Upper lobe of left lung (tissue), 4 donors: ENCODE measurements at regions not wholly inside any gene's neighbourhood (a gene's known extent, or its start where the extent isn't known, plus 50 kb on each side); places are given as distances from the start of the nearest gene placed in this dataset.

Source experiments
- POLR2A ChIP-seq, 4 donors: fragments of 450-650 bp; IDR thresholded peaks; one replicate each; pipeline ENCODE4 v1.5.1; 2016 to 2017; ENCODE audit warnings: antibody characterized with exemption in 4 of 4, mild to moderate bottlenecking in 2 of 4
- TF ChIP-seq, protein P1 (sequence below), 6 experiments: fragments of 450-650 bp in 4 of 6; fragments of 200-600 bp in 2 of 6; sonication (generic) in 2 of 6; IDR thresholded peaks; one replicate each; pipeline ENCODE4 v1.5.1; 2016 to 2019; ENCODE audit warnings: antibody characterized with exemption in 6 of 6

DNA sequence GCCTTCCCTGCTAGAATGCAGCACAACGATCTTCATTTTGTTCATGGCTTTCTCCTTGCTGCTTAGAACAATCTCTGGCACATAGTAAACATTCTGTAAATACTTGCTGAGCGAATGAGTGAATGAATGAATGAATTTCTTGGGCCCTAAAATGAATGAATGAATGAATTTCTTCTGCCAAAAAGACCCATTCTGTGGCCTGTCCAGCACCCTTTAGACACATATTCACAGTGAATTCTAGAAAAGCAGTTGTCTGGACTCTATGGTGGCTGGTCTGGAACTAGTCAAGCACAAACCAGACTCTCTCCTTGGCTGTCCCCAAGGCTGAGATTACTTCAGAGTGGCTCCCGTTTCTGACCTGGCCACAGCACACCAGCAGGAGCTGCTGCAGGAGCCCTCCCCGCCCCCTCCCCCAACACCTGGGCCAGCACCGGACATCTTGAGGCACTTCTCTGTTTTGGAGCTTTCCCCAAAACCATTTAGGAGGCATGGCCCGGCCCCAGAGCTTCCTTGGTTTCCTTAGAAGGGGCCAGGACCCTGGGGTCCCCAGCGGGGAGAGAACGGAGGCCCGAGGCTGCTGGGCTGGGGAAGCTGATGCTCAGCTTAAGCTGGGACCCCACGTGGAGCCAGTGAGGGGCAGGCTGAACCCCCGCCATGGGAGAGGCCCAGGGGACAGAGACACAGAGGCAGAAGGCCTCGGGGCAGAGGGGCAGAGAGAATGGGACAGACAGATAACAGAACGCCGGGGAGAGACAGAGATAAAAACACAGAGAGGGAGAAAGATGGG, 159.0 kb downstream of the ZFP36L2 start:
- no peak for TF ChIP-seq POLR2A (IDR thresholded peaks at IDR 0.05)
- TF ChIP-seq, protein P1, sequence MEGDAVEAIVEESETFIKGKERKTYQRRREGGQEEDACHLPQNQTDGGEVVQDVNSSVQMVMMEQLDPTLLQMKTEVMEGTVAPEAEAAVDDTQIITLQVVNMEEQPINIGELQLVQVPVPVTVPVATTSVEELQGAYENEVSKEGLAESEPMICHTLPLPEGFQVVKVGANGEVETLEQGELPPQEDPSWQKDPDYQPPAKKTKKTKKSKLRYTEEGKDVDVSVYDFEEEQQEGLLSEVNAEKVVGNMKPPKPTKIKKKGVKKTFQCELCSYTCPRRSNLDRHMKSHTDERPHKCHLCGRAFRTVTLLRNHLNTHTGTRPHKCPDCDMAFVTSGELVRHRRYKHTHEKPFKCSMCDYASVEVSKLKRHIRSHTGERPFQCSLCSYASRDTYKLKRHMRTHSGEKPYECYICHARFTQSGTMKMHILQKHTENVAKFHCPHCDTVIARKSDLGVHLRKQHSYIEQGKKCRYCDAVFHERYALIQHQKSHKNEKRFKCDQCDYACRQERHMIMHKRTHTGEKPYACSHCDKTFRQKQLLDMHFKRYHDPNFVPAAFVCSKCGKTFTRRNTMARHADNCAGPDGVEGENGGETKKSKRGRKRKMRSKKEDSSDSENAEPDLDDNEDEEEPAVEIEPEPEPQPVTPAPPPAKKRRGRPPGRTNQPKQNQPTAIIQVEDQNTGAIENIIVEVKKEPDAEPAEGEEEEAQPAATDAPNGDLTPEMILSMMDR (IDR thresholded peaks at IDR 0.05) = no peak
